ENCODE measurements at regions not wholly inside any gene's neighbourhood (a gene's known extent, or its start where the extent isn't known, plus 50 kb on each side); places are given as distances from the start of the nearest gene placed in this dataset.

DNA sequence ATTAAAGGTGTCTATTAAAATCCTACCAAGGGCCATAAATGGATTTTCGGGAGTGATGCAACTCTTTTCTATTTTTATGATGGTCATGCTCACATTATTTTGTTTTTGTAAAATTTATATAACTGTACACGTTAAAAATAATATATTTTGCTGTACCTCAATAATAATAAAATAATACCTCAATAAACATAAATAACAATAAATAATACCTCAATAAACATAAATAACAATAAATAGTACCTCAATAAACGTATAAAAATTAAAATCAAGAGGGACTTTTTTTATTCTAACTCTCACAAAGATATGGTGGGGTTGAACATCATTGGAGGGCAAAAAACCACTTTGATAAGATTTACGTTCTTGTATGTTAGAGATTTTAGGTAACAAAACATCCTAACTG is 1189.6 kb upstream of the CELF2 start:
- no peak overlapping the region for H3K4me3 ChIP-seq (ENCODE audit: low read depth, low read length)
- H3K27me3 Mint-ChIP-seq (ENCODE audit: insufficient read depth, unreplicated experiment), result no peaks in the 10 kb centered on the region
- BruUV-seq (replicated peaks), result no TSS peak
- H3K27me3 ChIP-seq (replicated peaks; ENCODE audit: control insufficient read depth, insufficient read depth, low read length), result no peaks in the 10 kb centered on the region
- peaks cover 47% of the 10 kb centered on the region for H3K4me1 ChIP-seq
- POLR2A ChIA-PET, result no interaction called here
- intact Hi-C loops (cut with micrococcal nuclease; ENCODE audit: unreplicated experiment), result no loop called here
- H3K27ac Mint-ChIP-seq (ENCODE audit: unreplicated experiment), result no peak overlapping the region
- TF ChIP-seq, protein P1, sequence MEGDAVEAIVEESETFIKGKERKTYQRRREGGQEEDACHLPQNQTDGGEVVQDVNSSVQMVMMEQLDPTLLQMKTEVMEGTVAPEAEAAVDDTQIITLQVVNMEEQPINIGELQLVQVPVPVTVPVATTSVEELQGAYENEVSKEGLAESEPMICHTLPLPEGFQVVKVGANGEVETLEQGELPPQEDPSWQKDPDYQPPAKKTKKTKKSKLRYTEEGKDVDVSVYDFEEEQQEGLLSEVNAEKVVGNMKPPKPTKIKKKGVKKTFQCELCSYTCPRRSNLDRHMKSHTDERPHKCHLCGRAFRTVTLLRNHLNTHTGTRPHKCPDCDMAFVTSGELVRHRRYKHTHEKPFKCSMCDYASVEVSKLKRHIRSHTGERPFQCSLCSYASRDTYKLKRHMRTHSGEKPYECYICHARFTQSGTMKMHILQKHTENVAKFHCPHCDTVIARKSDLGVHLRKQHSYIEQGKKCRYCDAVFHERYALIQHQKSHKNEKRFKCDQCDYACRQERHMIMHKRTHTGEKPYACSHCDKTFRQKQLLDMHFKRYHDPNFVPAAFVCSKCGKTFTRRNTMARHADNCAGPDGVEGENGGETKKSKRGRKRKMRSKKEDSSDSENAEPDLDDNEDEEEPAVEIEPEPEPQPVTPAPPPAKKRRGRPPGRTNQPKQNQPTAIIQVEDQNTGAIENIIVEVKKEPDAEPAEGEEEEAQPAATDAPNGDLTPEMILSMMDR (IDR thresholded peaks at IDR 0.05; ENCODE audit: insufficient read depth in 1 of 2, low read depth in 1 of 2, low read length in 1 of 2, severe bottlenecking in 1 of 2, unreplicated experiment in 1 of 2), result no peak
- DNase-seq, result no peak
- no peak overlapping the region for H3K4me3 Mint-ChIP-seq (ENCODE audit: unreplicated experiment)
- H3K9me3 ChIP-seq, result peaks cover 32% of the 10 kb centered on the region
- CTCF ChIA-PET, result no interaction called here
- H3K4me1 Mint-ChIP-seq (ENCODE audit: low read depth, unreplicated experiment), result peaks cover 28% of the 10 kb centered on the region
- peaks cover 29% of the 10 kb centered on the region for H3K9me3 Mint-ChIP-seq (ENCODE audit: unreplicated experiment)
- H3K36me3 Mint-ChIP-seq (ENCODE audit: insufficient read depth, unreplicated experiment), result peaks cover 13% of the 10 kb centered on the region
- H3K36me3 ChIP-seq (ENCODE audit: control insufficient read depth, insufficient read depth, low read length), result no peaks in the 10 kb centered on the region

DNA sequence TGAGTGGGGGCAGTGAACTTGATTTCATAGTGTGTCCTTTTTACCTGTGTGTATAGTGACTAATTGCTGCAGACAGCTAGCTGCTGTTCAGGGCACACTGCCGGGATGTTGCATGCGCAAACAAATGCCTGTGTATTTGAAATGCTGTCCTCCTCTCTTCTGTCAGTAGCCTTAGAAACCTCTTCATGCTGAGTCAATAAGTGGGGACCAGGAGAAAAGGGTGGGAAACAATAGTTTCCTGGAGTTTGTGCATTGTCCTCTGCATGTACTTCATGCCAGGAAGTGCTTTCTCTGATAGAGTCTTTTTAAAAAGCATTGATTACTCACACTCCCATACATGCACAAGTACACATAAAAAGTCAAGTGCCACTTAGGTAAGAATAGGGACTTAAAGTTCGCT is 1183.7 kb upstream of the CELF2 start:
- H3K27ac Mint-ChIP-seq (ENCODE audit: unreplicated experiment), result no peak overlapping the region
- no peaks in the 10 kb centered on the region for H3K27me3 Mint-ChIP-seq (ENCODE audit: insufficient read depth, unreplicated experiment)
- no peaks in the 10 kb centered on the region for H3K4me1 Mint-ChIP-seq (ENCODE audit: low read depth, unreplicated experiment)
- intact Hi-C loops (cut with micrococcal nuclease; ENCODE audit: unreplicated experiment), result no loop called here
- ChIA-PET POLR2A (no interaction called here), CTCF (no interaction called here)
- DNase-seq, result no peak
- H3K4me3 ChIP-seq (ENCODE audit: low read depth, low read length), result no peak overlapping the region
- peaks cover 4% of the 10 kb centered on the region for H3K9me3 Mint-ChIP-seq (ENCODE audit: unreplicated experiment)
- no peak overlapping the region for H3K4me3 Mint-ChIP-seq (ENCODE audit: unreplicated experiment)
- H3K36me3 ChIP-seq (ENCODE audit: control insufficient read depth, insufficient read depth, low read length), result no peaks in the 10 kb centered on the region
- H3K4me1 ChIP-seq, result peaks cover 8% of the 10 kb centered on the region
- H3K9me3 ChIP-seq, result peaks cover 13% of the 10 kb centered on the region; the same call in 1 of the 2 replicates
- H3K27me3 ChIP-seq (replicated peaks; ENCODE audit: control insufficient read depth, insufficient read depth, low read length), result no peaks in the 10 kb centered on the region
- TF ChIP-seq, protein P1 (IDR thresholded peaks at IDR 0.05; ENCODE audit: insufficient read depth in 1 of 2, low read depth in 1 of 2, low read length in 1 of 2, severe bottlenecking in 1 of 2, unreplicated experiment in 1 of 2), result no peak
- no peaks in the 10 kb centered on the region for H3K36me3 Mint-ChIP-seq (ENCODE audit: insufficient read depth, unreplicated experiment)
- BruUV-seq (replicated peaks), result no TSS peak

DNA sequence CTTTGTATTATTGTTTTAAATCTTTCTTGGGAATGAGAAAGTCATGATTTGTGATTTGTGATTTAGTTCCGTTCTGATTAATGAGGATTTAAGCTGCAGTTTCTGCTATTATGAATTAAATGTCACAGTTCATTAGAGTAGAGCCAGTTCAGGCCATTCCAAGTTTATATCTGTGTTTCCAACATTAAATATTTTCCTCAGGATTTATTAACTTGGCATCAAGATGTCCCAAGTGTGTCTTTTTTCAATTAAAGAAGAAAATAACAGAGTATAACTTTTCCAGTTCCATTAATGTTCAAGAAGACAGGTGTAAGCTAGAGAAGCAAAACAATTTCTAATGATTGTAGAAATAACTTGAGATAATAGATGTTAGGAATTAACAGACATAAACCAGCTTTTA is 1183.2 kb upstream of the CELF2 start:
- peaks cover 13% of the 10 kb centered on the region; the same call in 1 of the 2 replicates for H3K9me3 ChIP-seq
- no TSS peak for BruUV-seq (replicated peaks)
- H3K4me3 Mint-ChIP-seq (ENCODE audit: unreplicated experiment), result no peak overlapping the region
- ChIA-PET POLR2A (no interaction called here), CTCF (no interaction called here)
- H3K36me3 ChIP-seq (ENCODE audit: control insufficient read depth, insufficient read depth, low read length), result no peaks in the 10 kb centered on the region
- no peak overlapping the region for H3K4me3 ChIP-seq (ENCODE audit: low read depth, low read length)
- DNase-seq, result no peak
- no peaks in the 10 kb centered on the region for H3K27me3 ChIP-seq (replicated peaks; ENCODE audit: control insufficient read depth, insufficient read depth, low read length)
- no peak overlapping the region for H3K27ac Mint-ChIP-seq (ENCODE audit: unreplicated experiment)
- no peaks in the 10 kb centered on the region for H3K36me3 Mint-ChIP-seq (ENCODE audit: insufficient read depth, unreplicated experiment)
- intact Hi-C loops (cut with micrococcal nuclease; ENCODE audit: unreplicated experiment), result no loop called here
- H3K4me1 Mint-ChIP-seq (ENCODE audit: low read depth, unreplicated experiment), result no peaks in the 10 kb centered on the region
- peaks cover 9% of the 10 kb centered on the region for H3K9me3 Mint-ChIP-seq (ENCODE audit: unreplicated experiment)
- TF ChIP-seq, protein P1 (IDR thresholded peaks at IDR 0.05; ENCODE audit: insufficient read depth in 1 of 2, low read depth in 1 of 2, low read length in 1 of 2, severe bottlenecking in 1 of 2, unreplicated experiment in 1 of 2), result no peak
- peaks cover 5% of the 10 kb centered on the region for H3K4me1 ChIP-seq
- H3K27me3 Mint-ChIP-seq (ENCODE audit: insufficient read depth, unreplicated experiment), result no peaks in the 10 kb centered on the region
